Endometrium (tissue), 2 donors: ENCODE measurements at regions not wholly inside any gene's neighbourhood (a gene's known extent, or its start where the extent isn't known, plus 50 kb on each side); places are given as distances from the start of the nearest gene placed in this dataset.
"Not testable (repeated sequence)": the region's sequence is repeated elsewhere in the genome, so short reads cannot be mapped to it uniquely, and the experiment has no call there.

Experiments
- FAIRE-seq: peaks from 2 replicates; lab custom pipeline; 2012; peaks lifted over from hg19 to GRCh38; lab: Jason Lieb, UNC
- donor health status: control.
- donor health status: control.

DNA sequence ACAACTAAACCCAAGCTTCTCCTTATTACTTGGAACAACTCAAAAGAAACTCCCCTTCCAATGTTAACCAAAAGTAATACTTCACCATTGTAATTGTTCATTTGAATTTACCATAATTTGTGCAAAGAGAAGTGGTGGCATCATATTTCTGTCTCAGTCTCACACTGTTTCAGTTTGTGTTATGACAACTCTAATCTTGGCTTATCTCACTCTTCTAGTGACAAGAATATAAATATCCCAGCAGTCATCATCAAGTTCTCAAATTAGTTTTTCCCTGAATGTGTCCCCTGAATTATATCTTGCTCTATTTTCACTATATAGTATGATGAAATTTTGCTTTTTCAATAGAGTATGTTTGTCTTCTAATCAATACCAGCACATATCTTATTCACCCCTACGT lies 681.4 kb upstream of the PRR20A start:
- no peak for FAIRE-seq

DNA sequence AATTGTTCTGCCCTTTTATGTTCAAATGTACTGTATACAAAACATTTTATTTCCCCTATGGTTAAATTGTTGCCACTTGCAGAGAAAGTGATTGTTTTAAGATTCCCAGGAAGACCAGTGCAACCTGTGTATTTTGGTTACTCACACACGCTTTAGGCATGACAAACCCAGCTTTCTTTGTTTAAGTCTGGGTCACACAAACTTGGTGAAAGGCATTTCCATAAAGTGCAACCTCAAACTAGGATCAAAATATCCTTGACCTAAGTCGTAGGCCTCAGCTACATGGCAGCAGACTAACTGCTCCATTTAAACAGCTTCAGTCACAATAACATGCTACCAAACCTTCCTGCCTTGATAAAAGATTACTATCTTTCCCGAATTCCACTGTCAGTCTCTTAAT lies 639.0 kb upstream of the PRR20A start:
- no peak for FAIRE-seq

DNA sequence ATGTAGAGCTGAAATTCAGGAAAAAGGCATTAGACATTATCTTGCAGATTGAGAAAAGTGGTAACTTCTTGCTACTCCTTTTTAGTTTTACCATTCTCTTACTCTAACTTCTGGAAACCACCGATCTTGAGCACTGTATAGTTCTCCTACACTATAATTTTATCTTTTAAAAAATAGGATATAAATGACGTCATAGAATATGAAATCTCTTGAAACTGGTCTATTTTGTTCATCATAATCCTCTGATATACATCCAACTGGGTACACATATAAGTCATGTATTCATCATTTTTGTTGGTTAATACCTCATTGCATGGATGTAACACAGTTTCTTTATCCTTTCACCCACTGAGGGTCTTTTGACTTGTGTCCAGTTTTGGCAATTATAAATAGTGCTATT lies 629.9 kb upstream of the PRR20A start:
- no peak for FAIRE-seq

DNA sequence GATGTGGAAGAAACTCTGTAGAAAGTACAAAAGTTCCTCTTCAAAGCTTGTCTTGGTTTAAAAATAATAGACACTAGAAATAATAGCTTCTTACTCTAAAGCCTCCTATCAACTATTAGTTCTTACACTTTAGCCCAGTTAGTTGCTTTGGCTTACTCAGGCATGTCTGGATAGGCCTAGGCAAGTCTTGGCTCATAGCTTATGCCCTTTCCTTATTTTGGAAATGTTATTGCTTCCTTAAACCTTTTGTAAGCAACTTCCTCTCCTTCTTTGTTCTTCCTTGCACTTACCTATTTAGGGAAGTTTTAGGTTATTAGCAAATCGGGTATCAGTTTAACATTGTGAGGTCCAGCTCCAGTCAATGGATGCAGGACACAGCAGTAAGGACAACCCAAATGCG lies 628.4 kb upstream of the PRR20A start:
- FAIRE-seq: not testable (repeated sequence)

DNA sequence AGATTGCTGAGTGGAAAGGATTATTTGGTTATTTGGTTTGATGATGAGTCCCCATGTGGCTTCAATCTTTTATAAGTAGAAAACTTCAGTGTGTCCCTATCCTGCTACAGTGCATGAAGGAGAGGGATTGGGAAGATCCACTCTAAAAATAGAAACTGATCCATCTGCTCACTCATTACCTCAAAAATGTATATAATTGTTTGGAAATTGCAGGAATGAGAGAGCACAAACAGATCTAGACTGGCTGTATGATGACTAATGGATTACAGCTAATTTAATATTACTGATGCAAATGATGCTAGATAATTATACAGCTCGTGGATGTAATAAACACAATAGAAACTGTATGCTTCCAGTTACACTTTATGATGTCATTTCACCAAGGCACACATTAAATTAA lies 625.3 kb upstream of the PRR20A start:
- FAIRE-seq: no peak

DNA sequence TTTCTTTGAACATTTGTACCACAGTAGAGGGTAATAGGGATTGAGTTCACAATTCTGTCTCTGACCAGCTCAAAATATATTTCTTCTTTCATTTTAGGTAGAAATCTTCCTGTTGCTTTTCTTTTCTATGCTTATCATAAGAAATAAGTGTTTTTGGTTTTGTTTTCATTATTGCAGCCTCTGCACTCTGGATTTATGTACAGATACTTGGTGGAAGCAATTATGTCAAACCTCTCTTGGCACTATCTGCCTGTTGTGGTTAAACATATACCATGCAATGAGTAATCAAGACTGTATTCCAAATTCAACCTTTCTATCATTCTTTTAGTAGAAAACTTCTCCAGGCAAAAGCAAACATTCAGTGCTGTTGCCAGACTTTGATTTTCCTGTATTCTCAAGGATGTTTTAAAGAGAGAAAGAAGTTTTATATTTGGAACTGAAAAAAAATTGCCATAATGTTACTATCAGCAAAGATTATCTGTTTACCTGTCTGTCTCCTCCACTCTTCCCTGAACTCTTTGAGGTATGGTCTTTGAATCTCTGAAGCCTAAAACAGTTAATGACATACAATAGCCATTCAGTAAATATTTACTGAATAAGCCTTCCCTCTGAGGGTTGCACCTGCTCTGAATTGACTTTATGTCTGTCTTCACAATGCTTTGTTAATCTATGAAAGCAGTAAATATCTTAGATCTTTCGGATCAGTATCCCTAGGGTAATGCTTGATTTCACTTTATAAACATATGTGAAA lies 612.5 kb upstream of the PRR20A start:
- FAIRE-seq: no peak

DNA sequence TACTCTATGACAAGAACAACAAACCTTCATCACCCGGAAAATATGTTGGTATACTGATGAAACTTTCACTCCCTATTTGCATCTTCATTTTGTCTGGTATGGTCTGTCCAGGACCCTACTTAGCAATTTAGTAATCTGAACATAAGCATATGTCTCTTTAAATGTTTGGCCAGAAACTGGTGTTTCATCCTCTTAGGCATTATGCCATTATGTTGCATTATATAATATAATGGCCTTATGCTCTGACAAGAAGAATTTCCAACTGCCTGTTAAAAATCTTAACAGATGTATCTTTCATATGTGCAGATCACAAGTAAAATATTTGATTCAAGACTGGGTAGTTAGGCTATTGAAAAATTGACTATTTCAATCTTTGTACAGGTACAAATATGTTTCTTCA lies 610.6 kb upstream of the PRR20A start:
- FAIRE-seq: no peak

DNA sequence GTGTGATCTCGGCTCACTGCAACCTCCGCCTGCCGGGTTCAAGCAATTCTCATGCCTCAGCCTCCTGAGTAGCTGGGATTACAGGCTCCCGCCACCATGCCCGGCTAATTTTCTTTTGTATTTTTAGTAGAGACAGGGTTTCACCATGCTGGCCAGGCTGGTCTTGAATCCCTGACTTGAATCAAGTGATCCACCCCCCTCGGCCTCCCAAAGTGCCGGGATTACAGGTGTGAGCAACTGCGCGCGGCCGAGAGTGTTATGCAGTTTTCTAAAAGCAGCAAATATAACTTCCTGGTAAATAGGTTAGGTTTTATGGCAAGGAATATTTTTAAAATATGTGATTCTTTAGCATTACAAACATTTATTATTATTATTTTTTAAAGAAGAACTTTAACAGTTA lies 592.8 kb upstream of the PRR20A start:
- not testable (repeated sequence) for FAIRE-seq

DNA sequence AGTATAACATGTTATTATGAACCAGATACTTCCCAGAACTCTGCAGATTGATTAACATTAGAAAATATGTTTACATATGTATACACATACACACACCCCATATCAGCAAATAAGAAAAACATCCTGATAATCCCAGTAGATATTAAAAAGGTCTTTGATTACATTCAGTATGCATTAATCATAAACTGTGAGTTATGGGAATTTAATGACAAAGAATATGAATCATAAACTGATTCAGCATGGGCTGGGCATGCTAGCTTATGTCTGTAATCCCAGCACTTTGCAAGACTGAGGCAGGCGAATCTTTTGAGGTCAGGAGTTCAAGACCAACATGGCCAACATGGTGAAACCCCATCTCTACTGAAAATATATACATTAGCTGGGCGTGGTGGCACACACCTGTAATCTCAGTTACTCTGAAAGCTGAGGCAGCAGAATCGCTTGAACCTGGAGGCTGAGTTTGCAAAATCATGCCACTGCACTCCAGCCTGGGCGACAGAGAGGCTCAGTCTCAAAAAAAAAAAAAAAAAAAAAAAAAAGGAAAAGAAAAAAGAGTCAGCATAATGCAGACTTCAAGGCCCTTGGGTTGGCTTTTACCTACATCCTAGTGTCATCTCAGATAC lies 581.9 kb upstream of the PRR20A start:
- no peak for FAIRE-seq

DNA sequence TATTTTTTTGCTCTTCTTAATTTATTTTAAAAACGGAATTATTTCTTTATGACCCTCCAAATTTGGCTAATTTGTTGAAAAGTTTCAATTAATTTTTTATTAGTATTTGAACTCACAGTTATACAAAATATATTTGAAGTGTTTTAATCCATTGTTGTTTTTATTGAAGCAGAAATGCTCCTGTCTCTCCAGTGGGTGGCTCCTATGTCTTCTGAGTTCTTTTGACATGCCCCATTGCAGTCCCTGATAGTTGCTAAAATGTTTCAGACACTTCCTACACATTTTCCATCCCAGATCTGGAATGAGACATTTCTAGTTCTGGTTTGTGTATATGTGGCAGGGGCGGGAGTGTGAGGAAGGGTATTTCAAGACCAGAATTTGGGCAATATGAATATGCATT lies 579.4 kb upstream of the PRR20A start:
- no peak for FAIRE-seq

DNA sequence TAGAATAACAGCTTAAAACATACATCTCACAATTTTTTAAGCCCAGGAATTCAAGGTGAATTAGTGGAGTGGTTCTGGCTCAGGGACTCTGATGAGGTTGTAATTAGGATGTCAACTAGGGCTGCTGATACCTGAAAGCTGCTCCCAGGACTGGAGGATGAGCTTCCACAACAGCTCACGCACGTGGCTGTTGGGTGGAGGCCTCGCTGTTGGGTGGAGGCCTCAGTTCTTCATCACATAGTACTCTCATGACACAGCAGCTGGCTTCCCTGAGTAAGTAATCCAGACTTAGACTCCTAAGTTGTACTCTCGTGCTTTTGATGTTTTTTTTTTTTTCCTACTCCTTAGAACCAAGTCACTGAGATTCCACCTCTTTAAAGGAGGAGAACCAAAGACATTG lies 577.1 kb upstream of the PRR20A start:
- FAIRE-seq: no peak

DNA sequence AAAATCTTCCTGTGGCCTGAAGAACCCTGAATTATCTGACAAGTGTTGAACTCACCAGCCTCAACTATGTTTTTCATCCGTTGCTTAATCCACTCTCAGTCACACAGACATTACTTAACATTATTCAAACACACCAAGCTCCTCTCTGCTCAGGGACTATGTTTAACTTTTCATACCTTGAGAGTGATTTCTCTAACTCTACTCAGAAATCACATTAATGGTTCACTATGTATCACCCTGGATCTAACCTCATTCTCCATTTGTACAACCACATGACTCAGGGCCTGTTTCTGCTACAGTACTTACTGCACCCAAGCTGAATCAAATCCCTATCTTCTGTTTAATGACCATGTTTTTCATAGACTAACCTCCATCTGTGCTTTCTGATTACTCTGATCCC lies 553.7 kb upstream of the PRR20A start:
- FAIRE-seq: no peak

DNA sequence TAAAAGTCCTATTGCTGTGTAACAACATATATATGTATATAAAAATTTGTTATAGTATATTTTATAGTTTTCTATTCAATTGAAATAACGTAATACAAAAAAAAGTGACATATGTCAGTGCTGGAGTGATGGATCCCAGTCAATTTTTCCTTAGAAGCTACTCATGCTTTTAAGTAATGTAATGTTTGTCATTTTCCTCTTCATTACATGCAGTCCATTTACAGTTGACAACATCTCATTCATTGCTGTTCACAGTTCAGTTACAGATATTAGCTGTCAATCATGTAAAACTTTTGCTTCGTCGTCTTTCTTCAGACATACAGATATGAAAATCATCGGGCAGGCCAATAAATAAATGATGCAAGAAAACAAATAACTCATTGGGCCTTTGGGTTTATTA lies 525.1 kb upstream of the PRR20A start:
- no peak for FAIRE-seq

DNA sequence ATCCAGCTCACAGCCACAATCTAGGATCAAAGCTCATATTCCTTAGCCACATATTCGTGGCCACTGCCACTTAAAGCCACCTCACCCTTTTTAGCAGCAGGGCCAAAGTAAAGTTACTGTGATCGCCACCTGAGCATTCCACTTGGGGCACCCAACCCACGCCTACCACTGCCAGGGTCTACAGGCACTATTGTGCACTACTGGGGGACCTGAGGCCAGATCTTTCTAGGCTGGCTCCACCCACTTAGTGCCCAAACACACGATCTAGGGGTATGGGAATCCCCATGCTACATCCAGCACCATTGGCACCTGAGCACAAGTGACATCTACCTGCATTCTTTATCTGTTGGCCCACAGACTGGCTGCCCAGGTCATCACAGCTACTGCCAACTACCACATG lies 517.9 kb upstream of the PRR20A start:
- FAIRE-seq: no peak

DNA sequence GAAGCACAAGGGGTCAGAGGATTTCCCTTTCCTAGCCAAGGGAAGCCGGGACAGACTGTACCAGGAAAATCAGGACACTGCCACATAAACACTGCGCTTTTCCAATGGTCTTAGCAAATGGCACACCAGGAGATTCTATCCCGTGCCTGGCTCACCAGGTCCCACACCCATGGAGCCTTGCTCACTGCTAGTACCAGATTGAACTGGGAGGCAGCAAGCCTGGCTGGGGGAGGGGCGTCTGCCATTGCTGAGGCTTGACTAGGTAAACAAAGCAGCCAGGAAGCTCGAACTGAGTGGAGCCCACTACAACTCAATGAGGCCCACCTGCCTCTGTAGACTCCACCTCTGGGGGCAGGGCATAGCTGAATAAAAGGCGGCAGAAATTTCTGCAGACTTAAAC lies 511.8 kb upstream of the PRR20A start:
- FAIRE-seq: not testable (repeated sequence)

DNA sequence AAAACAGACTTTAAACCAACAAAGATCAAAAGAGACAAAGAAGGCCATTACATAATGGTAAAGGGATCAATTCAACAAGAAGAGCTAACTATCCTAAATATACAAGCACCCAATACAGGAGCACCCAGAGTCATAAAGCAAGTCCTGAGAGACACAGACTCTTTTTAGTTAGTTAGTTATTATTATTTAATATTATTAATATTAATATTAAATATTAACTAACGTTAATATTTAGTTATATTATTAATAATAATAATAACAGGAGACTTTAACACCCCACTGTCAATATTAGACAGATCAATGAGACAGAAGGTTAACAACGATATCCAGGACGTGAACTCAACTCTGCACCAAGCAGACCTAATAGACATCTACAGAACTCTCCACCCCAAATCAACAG lies 509.7 kb upstream of the PRR20A start:
- FAIRE-seq: not testable (repeated sequence)

DNA sequence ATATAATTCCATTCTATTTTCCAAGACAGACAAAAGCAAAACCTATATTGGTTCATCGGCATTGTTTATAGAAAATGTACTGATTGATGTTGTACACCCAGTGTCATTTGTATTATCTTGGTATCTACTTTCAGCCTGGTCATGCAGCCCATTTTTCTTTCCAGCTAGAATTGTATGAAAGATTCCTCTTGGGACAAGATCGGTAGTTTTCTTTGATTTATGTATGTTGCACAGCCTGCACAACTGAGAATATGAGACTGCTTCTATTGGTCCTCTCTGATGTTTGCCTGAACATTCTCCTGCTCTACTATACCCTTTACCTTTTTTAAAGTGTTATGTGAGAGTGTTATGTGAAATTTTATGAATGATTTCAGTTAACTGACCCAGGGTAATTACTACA lies 487.7 kb upstream of the PRR20A start:
- no peak for FAIRE-seq

DNA sequence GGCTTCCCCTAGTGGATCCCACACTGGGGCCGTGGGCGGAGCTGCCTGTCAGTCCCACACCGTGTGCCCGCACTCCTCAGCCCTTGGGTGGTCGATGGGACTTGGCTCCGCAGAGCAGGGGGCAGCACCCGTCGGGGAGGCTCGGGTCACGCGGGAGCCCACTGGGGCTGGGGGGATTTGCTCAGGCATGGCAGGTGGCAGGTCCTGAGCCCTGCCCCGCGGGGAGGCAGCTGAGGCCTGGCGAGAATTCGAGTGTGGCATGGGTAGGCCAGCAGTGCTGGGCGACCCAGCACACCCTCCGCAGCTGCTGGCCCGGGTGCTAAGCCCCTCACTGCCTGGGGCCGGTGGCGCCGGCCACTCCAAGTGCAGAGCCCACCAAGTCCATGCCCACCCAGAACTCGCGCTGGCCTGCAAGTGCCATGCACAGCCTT lies 481.7 kb upstream of the PRR20A start:
- FAIRE-seq: no peak

DNA sequence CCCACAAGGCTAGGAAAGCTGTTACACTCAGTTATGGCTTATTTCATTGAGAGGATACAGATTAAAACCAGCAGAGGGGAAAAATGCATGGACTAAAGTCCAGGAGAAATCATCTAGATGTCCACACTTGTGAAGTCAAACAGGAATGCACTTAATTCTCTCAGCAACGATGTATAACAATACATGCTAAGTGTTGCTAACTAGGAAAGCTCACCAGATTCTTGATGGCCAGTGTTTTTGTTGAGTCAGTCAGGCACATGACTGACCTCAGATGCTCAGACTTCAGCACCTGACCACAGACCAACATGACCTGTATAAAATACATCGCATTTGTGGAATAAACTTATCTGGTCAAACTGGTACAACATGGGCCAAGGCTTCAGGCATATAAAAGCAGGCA lies 470.2 kb upstream of the PRR20A start:
- no peak for FAIRE-seq

DNA sequence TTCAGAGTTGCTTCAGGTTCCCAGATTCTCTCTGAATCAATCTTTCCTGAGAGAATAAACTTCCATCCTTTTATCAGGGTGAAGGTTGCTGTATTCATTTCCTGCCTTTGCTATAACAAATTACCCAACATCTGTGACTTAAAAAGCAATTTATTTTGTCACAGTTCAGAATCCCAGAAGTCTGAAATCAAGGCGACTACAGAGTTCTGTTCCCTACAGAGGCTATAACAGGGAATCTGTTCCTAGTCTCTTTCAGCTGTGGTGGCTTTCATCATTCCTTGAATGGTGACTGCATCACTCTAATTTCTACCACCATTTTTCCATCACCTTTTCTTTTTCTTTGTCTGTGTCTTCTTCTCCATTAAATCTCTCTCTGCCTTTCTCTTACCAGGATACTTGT lies 459.3 kb upstream of the PRR20A start:
- no peak for FAIRE-seq

DNA sequence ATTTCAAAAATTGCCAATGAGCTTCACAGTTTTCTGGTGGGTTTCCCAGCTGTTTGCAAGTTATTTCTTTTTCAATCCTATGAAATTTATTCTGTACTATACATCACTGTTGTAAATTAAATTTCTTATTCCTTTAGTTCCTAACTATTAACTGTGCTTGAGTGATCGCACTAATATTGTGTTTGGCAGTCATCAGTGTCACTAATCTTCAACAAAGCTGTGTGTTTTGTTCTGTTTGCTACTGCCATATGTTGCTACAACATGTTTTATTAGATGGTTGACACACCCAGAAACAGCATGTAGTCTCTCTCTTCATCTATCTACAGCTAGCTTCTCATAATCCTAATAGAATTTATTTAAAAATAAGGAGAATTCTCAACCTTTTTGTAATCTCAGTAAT lies 453.6 kb upstream of the PRR20A start:
- no peak for FAIRE-seq

DNA sequence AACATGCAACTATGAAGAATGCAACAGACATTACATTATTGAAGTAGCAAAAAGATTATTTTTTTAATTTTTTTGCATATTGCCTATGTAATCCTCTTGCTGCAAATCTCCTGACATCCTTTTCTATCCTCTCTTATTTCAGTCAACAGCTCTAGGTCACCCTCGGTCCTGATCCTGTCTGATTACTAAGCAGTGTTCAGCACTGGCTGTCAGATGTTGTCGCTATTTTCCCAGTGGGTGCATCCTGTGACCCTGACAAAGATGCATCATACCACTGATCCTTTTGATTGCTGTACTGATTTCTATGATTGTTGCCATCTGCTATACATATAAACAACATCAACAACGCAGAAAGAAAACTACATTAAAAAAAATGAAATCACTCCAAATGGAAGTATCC lies 443.7 kb upstream of the PRR20A start:
- FAIRE-seq: no peak

DNA sequence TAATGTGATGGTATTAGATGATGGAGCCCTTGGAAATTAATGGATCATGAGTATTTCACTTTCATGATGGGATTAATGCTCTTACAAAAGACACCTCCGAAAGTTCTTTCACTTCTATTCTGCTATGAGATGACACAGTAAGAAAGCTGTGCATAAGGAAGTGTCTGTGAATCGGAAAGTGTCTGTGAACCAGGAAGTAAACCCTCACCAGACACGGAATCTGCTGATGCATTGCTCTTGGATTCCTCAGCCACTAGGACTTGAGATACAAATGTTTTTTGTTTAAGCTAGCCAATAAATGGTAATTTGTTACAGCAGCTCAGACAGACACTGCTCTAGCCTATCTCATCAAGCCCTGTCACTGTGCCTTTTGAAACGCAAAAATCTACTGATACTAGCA lies 440.4 kb upstream of the PRR20A start:
- no peak for FAIRE-seq

DNA sequence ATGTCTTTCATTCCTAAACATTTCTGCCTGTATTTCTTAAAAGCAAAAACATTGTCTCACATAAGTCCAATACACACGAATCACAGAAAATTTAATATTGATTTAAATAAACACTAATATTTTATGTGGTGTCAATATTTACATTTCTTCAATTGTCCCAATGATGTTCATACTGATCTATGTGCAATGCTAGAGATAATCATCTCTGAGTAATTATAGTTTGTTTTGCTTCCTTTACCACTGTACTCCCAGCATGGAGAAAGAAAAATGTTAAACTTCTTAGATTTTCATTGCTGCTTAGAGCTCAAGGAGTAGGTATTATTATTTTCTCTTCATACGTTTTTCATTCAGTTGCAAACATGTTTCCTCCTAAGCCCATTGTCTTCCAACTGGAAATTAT lies 434.2 kb upstream of the PRR20A start:
- FAIRE-seq: no peak
